WTC11 (cell line): ENCODE measurements at regions not wholly inside any gene's neighbourhood (a gene's known extent, or its start where the extent isn't known, plus 50 kb on each side); places are given as distances from the start of the nearest gene placed in this dataset.

Source experiments
- ATAC-seq: fragments of 200-7000 bp; cut with Tn5 transposase; 2 replicates; pipeline ENCODE4 v1.10.0; 2021; ENCODE audit warnings: mild to moderate bottlenecking, moderate library complexity
- CTCF ChIA-PET: fragments of 300-600 bp; sonication (Branson Sonifier 250); formaldehyde crosslinking; loops from one replicate; lab custom pipeline; 2021; ENCODE audit warnings: antibody characterized with exemption; lab: Charles Lee
- POLR2A ChIA-PET: fragments of 350-600 bp; sonication (Branson Sonifier 250); formaldehyde crosslinking; loops from one replicate; lab custom pipeline; 2021; ENCODE audit warnings: antibody characterized with exemption; lab: Charles Lee
- DNase-seq: peaks from one replicate; pipeline ENCODE4 v3.0.0; 2021; ENCODE audit warnings: low spot score
- H3K27ac Mint-ChIP-seq: 2 replicates; pipeline ENCODE4 v1.8.0; 2021; ENCODE audit warnings: mixed read lengths
- H3K27me3 Mint-ChIP-seq: 2 replicates; pipeline ENCODE4 v1.8.0; 2021; ENCODE audit warnings: low read depth, mild to moderate bottlenecking, moderate library complexity, mixed read lengths
- H3K36me3 Mint-ChIP-seq: 2 replicates; pipeline ENCODE4 v1.8.0; 2021; ENCODE audit warnings: mixed read lengths
- H3K4me1 Mint-ChIP-seq: 2 replicates; pipeline ENCODE4 v1.8.0; 2022; ENCODE audit warnings: mixed read lengths
- H3K4me3 Mint-ChIP-seq: 2 replicates; pipeline ENCODE4 v1.8.0; 2021; ENCODE audit warnings: mild to moderate bottlenecking, moderate library complexity, mixed read lengths
- H3K9me3 Mint-ChIP-seq: 2 replicates; pipeline ENCODE4 v1.8.0; 2021; ENCODE audit warnings: mixed read lengths
- CBFB ChIP-seq: sonication (generic); formaldehyde crosslinking; IDR thresholded peaks from 2 replicates; pipeline ENCODE4 v1.8.1; 2022; ENCODE audit warnings: mild to moderate bottlenecking, low read depth, missing genetic modification reagents
- CREB1 ChIP-seq: sonication (generic); formaldehyde crosslinking; IDR thresholded peaks from 2 replicates; pipeline ENCODE4 v1.8.0; 2023; ENCODE audit warnings: mild to moderate bottlenecking, missing genetic modification reagents
- ERG ChIP-seq: fragments of 250-450 bp; sonication (Bioruptor Pico); IDR thresholded peaks from 2 replicates; pipeline ENCODE4 v1.8.0; 2021; ENCODE audit warnings: mild to moderate bottlenecking
- ESRRA ChIP-seq: sonication (generic); formaldehyde crosslinking; IDR thresholded peaks from 2 replicates; pipeline ENCODE4 v1.8.1; 2022; ENCODE audit warnings: mild to moderate bottlenecking, missing genetic modification reagents, borderline replicate concordance
- ETV6 ChIP-seq: sonication (generic); formaldehyde crosslinking; IDR thresholded peaks from 2 replicates; pipeline ENCODE4 v1.8.1; 2022; ENCODE audit warnings: mild to moderate bottlenecking, missing genetic modification reagents
- FOXJ3 ChIP-seq: sonication (generic); formaldehyde crosslinking; IDR thresholded peaks from 2 replicates; pipeline ENCODE4 v1.9.0; 2021; ENCODE audit warnings: missing genetic modification reagents, mild to moderate bottlenecking, borderline replicate concordance
- FOXP4 ChIP-seq: sonication (generic); formaldehyde crosslinking; IDR thresholded peaks from 2 replicates; pipeline ENCODE4 v1.8.0; 2022; ENCODE audit warnings: mild to moderate bottlenecking, missing genetic modification reagents
- GRHL2 ChIP-seq: fragments of 250-450 bp; sonication (Bioruptor Pico); IDR thresholded peaks from 2 replicates; pipeline ENCODE4 v1.8.0; 2022; ENCODE audit warnings: mild to moderate bottlenecking, moderate library complexity; ENCODE audit not compliant: insufficient replicate concordance, severe bottlenecking
- HMGA2 ChIP-seq: fragments of 250-450 bp; sonication (Bioruptor Pico); IDR thresholded peaks from 2 replicates; pipeline ENCODE4 v1.4.0; 2021; ENCODE audit warnings: mild to moderate bottlenecking, moderate library complexity
- HMGXB4 ChIP-seq: sonication (generic); formaldehyde crosslinking; IDR thresholded peaks from 2 replicates; pipeline ENCODE4 v1.8.1; 2023; ENCODE audit warnings: mild to moderate bottlenecking, moderate library complexity, missing genetic modification reagents
- IRF1 ChIP-seq: sonication (generic); formaldehyde crosslinking; IDR thresholded peaks from 2 replicates; pipeline ENCODE4 v1.8.0; 2023; ENCODE audit warnings: missing genetic modification reagents
- JAZF1 ChIP-seq: fragments of 250-450 bp; sonication (Bioruptor Pico); IDR thresholded peaks from 2 replicates; pipeline ENCODE4 v1.9.0; 2021; ENCODE audit warnings: moderate library complexity, mild to moderate bottlenecking, inconsistent platforms
- RELA ChIP-seq: sonication (generic); formaldehyde crosslinking; IDR thresholded peaks from 2 replicates; pipeline ENCODE4 v1.8.1; 2022; ENCODE audit warnings: missing genetic modification reagents, mild to moderate bottlenecking, borderline replicate concordance
- RORB ChIP-seq: fragments of 250-450 bp; sonication (Bioruptor Pico); IDR thresholded peaks from 2 replicates; pipeline ENCODE4 v1.9.0; 2021; ENCODE audit warnings: mild to moderate bottlenecking
- SOX15 ChIP-seq: fragments of 250-450 bp; sonication (Bioruptor Pico); IDR thresholded peaks from 2 replicates; pipeline ENCODE4 v1.9.0; 2021; ENCODE audit warnings: mild to moderate bottlenecking
- USF2 ChIP-seq: sonication (generic); formaldehyde crosslinking; IDR thresholded peaks from 2 replicates; pipeline ENCODE4 v1.8.1; 2023; ENCODE audit warnings: mild to moderate bottlenecking, missing genetic modification reagents, moderate library complexity
- ZBTB43 ChIP-seq: sonication (generic); formaldehyde crosslinking; IDR thresholded peaks from 2 replicates; pipeline ENCODE4 v1.8.1; 2023; ENCODE audit warnings: mild to moderate bottlenecking, missing genetic modification reagents

GRCh38 chr18:34521040-34521439, 189.1 kb upstream of the DTNA start:
- DNase-seq (no peak), ATAC-seq (no peak)
- peaks cover 10% of the 10 kb centered on the region for H3K36me3 Mint-ChIP-seq
- peaks cover 16% of the 10 kb centered on the region for H3K9me3 Mint-ChIP-seq
- no peaks in the 10 kb centered on the region for H3K27me3 Mint-ChIP-seq
- peaks cover 6% of the 10 kb centered on the region for H3K4me1 Mint-ChIP-seq
- POLR2A ChIA-PET = no interaction called here
- H3K4me3 Mint-ChIP-seq = no peak overlapping the region
- TF ChIP-seq USF2 (CRISPR knock-in tag) = no peak
- no peak for TF ChIP-seq FOXP4
- TF ChIP-seq CBFB (CRISPR knock-in tag) = no peak
- TF ChIP-seq RORB (CRISPR knock-in tag) = no peak
- no peak for TF ChIP-seq SOX15 (CRISPR knock-in tag)
- no peak for TF ChIP-seq RELA
- TF ChIP-seq FOXJ3 (CRISPR knock-in tag) = no peak
- TF ChIP-seq JAZF1 (CRISPR knock-in tag) = no peak
- TF ChIP-seq ERG (CRISPR knock-in tag) = no peak
- no peak for TF ChIP-seq ZBTB43 (CRISPR knock-in tag)
- TF ChIP-seq ETV6 (CRISPR knock-in tag) = no peak
- no peak for TF ChIP-seq HMGXB4
- TF ChIP-seq GRHL2 (CRISPR knock-in tag) = no peak
- TF ChIP-seq HMGA2 = no peak
- TF ChIP-seq CREB1 = no peak
- H3K27ac Mint-ChIP-seq = 0 out of 2 replicates have a peak overlapping the region, but pooled peaks have one; percentile 15
- CTCF ChIA-PET = no interaction called here

GRCh38 chr18:34522603-34523002, 187.5 kb upstream of the DTNA start:
- Mint-ChIP-seq H3K27ac (no peak overlapping the region), H3K4me1 (peaks cover 11% of the 10 kb centered on the region), H3K27me3 (no peaks in the 10 kb centered on the region), H3K4me3 (no peak overlapping the region), H3K9me3 (peaks cover 6% of the 10 kb centered on the region; the same call in 1 of the 2 replicates), H3K36me3 (0 out of 2 replicates have a peak, but pooled peaks cover under 1% of the 10 kb centered on the region)
- DNase-seq (no peak), ATAC-seq (no peak)
- CTCF ChIA-PET = no interaction called here
- no peak for TF ChIP-seq ESRRA
- TF ChIP-seq IRF1 (CRISPR knock-in tag) = no peak
- POLR2A ChIA-PET = no interaction called here
